Skin of body (tissue), 1 donor: ENCODE measurements at regions not wholly inside any gene's neighbourhood (a gene's known extent, or its start where the extent isn't known, plus 50 kb on each side); places are given as distances from the start of the nearest gene placed in this dataset.

Experiments
- DNase-seq: peaks from one replicate; lab custom pipeline; 2025; lab: John Stamatoyannopoulos, UW

- no peak for DNase-seq
These were observed 235.3 kb upstream of the GOLIM4 start for GRCh38 chr3:168330983-168331382.

GRCh38 chr3:168327856-168328255, 232.1 kb upstream of the GOLIM4 start:
- DNase-seq, result no peak

- no peak for DNase-seq
These were observed 230.0 kb upstream of the GOLIM4 start for GRCh38 chr3:168325684-168326083.

- DNase-seq, result no peak
These were observed 227.2 kb upstream of the GOLIM4 start for GRCh38 chr3:168322941-168323340.

- no peak for DNase-seq
These were observed 218.4 kb upstream of the GOLIM4 start for GRCh38 chr3:168314166-168314565.

GRCh38 chr3:168312984-168313383, 217.3 kb upstream of the GOLIM4 start:
- DNase-seq, result no peak

GRCh38 chr3:168307893-168308292, 212.2 kb upstream of the GOLIM4 start:
- no peak for DNase-seq

- no peak for DNase-seq
These were observed 199.3 kb upstream of the GOLIM4 start for GRCh38 chr3:168295027-168295426.

GRCh38 chr3:168292296-168292695, 196.6 kb upstream of the GOLIM4 start:
- no peak for DNase-seq

- no peak for DNase-seq
These were observed 193.8 kb upstream of the GOLIM4 start for GRCh38 chr3:168289471-168290008.

- no peak for DNase-seq
These were observed 193.0 kb upstream of the GOLIM4 start for GRCh38 chr3:168288511-168289401.

GRCh38 chr3:168285506-168285905, 189.8 kb upstream of the GOLIM4 start:
- no peak for DNase-seq

GRCh38 chr3:168284728-168285127, 189.0 kb upstream of the GOLIM4 start:
- no peak for DNase-seq

- DNase-seq, result no peak
These were observed 179.9 kb upstream of the GOLIM4 start for GRCh38 chr3:168275662-168276061.

- DNase-seq, result no peak
These were observed 178.2 kb upstream of the GOLIM4 start for GRCh38 chr3:168273917-168274316.

- DNase-seq, result no peak
These were observed 177.3 kb upstream of the GOLIM4 start for GRCh38 chr3:168273036-168273435.

GRCh38 chr3:168272343-168272985, 176.7 kb upstream of the GOLIM4 start:
- DNase-seq, result no peak

- DNase-seq, result no peak
These were observed 176.2 kb upstream of the GOLIM4 start for GRCh38 chr3:168271932-168272331.

GRCh38 chr3:168269001-168269400, 173.3 kb upstream of the GOLIM4 start:
- no peak for DNase-seq

GRCh38 chr3:168267179-168267578, 171.5 kb upstream of the GOLIM4 start:
- DNase-seq, result no peak

GRCh38 chr3:168266335-168266734, 170.6 kb upstream of the GOLIM4 start:
- no peak for DNase-seq

GRCh38 chr3:168262887-168263286, 167.2 kb upstream of the GOLIM4 start:
- DNase-seq, result no peak

- DNase-seq, result no peak
These were observed 165.1 kb upstream of the GOLIM4 start for GRCh38 chr3:168260859-168261258.
